ENCODE measurements at regions not wholly inside any gene's neighbourhood (a gene's known extent, or its start where the extent isn't known, plus 50 kb on each side); places are given as distances from the start of the nearest gene placed in this dataset.

DNA sequence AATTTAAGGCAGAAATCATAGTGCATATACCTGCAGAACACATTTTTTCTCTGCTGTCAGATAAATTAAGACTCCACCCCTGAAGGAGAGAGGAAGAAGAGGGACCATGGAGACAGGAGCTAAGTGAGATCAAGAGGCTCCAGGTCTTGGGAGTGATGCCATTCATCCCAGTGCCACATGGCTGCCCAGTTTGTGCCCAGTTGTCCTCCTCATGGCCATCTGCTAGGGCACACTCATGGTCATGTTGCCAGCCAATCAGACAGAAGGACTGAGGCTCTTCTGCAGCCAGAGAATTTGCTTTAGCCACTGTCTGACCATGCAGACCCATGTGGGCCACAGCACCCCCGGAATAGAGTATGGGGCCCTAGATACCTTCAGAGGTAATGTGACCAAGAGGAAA lies 270.5 kb upstream of the PROK2 start:
- TF ChIP-seq POLR2A (IDR thresholded peaks at IDR 0.05; ENCODE audit: low read depth, low read length) (no peak), TAF1 (IDR thresholded peaks at IDR 0.05; ENCODE audit: low read depth, low read length) (no peak)

Measured in GM12891 (cell line).